ENCODE measurements at regions not wholly inside any gene's neighbourhood (a gene's known extent, or its start where the extent isn't known, plus 50 kb on each side); places are given as distances from the start of the nearest gene placed in this dataset.
A peak's percentile ranks its signal among the peaks of the same experiment; 100 is the strongest.

DNA sequence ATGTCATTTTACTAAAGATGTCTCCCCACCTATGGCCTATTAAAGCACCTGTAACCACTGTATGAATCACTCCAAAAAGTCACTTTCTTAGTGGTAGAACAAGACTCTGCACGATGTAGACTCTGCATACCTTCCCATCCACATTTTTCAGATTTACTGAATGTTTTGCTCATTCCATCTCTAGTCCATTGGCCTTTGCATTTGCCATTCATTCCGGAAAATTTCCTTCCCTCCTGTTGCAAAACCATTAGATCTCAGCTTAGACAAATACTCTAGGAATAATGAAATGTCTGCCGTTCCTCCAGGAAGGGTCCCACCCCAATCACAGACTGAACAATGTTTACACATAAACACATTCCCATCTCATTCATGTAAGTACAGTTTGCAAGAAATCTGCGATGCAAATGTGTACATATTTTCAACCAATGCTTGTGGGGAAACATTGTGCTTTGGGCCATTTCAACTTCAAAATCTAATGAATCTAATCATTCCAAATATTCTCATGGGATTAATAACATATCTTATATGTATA, 146.3 kb upstream of the XYLT1 start:
- no peak for DNase-seq (ENCODE audit: low read depth in 4 of 4, low spot score in 3 of 4)

DNA sequence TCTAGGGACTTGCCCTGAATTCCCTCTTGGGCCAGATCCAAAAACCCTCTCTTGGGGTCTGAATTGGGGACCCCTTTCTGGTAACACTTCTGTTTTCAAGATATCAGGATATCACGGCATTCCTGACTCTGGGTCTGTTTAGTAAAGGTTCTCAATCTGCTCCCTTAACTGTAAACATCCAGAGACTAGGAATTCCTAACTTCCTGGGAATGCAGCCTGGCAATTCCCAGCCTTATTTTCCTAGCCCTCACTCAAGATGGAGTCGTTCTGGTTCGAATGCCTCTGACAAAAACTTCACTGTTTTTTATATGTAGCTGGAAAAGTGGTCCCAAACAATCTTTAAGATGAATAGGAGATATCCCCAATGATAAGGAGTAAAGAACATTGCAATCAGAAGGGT, 141.6 kb upstream of the XYLT1 start:
- DNase-seq (ENCODE audit: low read depth in 4 of 4, low spot score in 3 of 4): no peak

DNA sequence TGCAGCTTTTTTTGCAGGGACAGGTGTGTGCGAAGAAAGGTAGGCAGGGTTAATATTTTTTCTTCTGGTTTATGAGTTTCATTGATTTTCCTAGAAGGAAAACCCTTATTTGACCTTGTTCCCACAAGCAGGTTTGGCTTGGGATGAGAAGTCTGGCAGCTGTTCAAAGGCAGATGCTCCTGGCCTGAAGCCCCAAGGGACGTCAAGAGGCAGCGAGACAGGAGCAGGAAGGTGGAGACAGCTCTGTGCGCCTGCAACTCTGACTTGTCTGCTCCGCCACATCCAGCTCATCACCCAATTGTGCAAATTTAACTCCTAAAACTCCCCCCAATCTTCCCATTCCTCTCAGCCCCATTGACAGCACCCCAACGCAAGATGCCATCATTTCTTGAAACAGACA, 136.8 kb upstream of the XYLT1 start:
- no peak for DNase-seq (ENCODE audit: low read depth in 4 of 4, low spot score in 3 of 4)

DNA sequence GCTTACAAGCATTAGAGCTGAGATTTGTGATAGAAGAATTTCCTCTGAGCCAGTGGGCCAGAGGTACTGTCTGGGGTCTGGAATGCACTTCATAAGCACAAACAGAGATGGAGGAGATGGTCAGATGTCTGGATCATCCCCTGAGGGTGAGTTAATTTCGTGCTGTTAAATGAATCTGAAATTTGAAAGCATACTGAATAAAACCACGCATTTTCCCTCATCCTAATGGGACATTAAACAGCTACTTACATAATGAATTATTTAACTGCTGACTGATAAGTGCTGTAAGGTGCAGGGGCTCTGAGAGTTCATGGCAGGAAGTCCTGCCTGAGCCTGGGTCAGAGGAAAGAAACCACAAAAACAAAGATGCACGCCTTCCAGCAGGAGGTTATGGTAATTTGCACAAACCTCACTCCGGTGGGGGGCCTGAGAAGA, 136.3 kb upstream of the XYLT1 start:
- no peak for DNase-seq (ENCODE audit: low read depth in 4 of 4, low spot score in 3 of 4)

DNA sequence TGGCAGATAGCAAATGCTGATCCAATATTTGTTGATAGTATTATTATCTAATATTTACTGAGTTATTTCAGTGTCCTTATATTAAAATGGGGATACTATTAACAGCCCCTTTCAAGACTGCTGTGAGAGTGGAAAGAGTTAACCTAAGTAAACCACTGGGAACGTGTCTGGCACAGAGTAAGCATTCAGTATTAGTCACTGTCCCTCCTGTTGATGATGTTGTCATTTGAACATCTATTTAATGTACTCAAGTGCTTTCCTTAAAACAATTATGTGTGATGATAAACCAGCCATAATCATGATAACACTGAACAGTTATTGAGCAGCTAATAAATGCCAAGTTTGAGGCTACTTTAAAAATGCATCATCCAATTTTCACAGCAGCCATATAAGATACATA, 135.7 kb upstream of the XYLT1 start:
- DNase-seq (ENCODE audit: low read depth in 4 of 4, low spot score in 3 of 4): no peak

DNA sequence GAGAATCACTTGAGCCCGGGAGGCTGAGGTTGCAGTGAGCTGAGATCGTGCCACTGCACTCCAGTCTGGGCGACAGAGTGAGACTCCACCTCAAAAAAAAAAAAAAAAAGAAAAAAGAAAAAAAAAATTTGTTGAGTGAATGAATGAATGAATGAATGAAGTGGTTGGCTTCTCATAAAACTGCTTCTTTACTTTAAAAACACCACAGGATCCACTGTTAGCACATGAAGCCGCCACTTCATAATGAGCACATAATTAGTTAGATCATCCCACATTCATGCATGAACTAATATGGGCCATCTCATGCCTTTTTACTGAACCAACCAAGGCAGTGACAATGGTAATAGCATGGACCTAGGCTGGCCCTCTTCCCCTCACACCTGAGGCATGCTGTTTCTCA, 135.0 kb upstream of the XYLT1 start:
- DNase-seq (ENCODE audit: low read depth in 4 of 4, low spot score in 3 of 4): no peak

DNA sequence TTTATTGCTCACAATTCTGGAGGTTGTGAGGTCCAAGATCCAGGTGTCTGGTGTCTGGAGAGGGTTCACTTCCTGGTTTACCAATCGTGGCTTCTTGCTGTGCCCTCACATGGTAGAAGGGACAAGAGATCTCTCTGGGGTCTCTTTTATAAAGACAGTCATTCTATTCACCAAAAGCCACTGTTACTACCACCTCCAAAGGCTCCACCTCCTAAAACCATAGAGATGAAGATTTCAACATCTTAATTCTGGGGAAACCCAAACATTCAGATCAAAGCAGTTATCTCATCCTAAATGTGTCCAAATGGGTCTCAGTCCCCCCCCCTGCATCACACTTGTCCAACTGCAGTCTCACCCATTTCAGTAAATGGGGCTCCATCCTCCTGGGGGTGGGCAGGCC, 132.9 kb upstream of the XYLT1 start:
- DNase-seq (ENCODE audit: low read depth in 4 of 4, low spot score in 3 of 4): no peak

DNA sequence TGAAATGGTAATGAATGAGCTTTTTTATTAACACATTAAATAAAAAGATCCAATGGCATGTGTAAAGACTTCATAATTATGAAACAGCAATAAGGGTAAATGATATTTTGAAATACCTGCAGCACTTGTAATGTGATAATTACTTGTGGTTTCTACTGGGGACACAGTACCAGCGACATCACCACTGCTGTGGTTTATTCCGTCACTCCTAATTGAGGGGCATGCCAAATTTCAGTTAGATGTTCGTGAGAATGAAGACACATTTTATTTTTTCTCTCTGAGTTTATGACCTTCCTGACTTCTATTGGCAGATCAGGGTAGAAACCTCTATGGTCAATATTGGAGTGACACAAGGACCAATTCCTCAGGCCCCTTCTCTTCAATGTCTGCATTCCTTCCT, 131.9 kb upstream of the XYLT1 start:
- no peak for DNase-seq (ENCODE audit: low read depth in 4 of 4, low spot score in 3 of 4)

DNA sequence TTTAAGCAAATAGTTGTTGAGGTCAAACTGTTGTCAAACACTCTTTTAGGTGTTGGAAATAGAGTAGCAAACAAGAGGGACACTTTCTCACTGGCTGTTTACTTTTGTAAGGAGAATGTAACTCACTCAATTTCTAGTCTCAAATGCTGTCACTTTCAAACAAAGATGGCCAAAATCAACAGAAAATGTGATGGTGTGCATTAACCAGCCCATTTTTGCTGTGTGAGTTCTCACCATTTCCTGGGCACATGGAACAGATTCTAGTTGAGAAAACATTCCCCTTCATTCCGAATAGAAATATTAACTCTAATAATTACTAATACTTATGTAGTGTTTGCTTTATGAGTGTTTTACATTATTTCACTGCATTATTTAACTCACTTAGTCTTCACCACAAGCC, 128.2 kb upstream of the XYLT1 start:
- no peak for DNase-seq (ENCODE audit: low read depth in 4 of 4, low spot score in 3 of 4)

DNA sequence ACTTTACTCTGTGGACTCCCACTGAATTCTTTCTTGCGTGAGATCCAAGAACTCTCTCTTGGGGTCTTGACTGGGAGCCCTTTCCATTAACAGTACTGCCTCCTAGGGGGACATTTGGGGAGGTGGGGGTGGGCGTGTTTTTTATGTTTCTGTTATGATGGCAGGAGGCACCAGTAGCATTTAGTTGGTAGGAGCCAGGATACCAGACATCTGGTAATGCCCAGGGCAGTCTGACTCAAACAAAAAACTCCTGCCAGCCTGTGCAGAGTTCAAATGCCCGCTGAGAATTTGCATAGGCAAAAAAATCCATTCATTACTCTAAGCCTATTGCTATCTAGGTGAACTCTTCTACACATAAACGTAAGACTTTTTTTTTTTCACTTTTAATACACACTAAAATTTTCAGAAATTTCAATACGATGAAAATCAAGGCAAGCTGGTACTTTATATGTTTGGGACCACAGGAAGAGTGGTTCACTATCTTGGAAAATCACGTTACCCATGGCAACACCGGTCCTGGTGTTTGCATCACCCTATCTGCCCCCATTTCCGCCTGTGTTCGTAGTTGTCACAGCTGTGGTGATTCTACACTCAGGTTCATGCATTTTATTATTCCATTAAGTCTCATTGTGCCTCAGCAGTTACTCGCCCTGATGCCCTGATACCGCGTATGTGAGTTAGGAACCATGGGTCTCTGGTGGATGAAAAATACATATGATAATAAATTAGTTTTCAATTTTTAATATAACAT, 121.1 kb upstream of the XYLT1 start:
- no peak for DNase-seq (ENCODE audit: low read depth in 4 of 4, low spot score in 3 of 4)

DNA sequence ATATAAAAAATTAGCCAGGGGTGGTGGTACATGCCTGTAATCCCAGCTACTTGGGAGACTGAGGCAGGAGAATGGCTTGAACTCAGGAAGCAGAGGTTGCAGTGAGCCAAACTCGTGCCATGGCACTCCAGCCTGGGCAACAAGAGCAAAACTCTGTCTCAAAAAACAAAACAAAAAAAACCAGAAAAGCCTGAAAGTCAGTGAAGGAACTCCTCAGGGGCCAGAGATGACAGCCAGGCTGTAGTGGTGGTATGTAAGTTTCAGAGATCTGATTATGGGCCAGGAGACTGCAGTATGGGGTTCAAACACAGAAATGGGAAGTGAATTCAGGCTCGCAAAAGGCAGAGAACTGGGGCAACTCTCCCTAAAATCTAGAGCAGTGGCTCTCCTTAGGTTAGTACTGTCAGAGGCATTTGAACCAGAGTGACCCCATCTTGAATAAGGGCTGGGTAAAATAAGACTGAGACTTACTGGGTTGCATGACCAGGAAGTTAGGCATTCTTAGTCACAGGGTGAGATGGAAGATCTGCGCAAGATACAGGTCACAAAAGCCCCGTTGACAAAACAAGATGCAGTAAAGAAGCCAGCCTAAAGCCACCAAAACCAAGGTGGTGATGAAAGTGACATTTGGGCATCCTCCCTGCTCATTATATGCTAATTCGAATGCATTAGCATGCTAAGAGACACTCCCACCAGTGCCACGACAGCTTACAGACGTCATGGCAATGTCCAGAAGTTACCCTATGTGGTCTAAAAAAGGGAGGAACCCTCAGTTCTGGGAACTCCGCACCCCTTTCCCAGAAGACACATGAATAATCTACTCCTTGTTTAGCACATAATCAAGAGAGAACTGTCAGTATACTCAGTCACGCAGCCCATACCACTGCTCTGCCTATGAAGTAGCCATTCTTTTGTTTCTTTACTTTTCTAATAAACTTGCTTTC, 120.2 kb upstream of the XYLT1 start:
- DNase-seq (ENCODE audit: low read depth in 4 of 4, low spot score in 3 of 4): no peak

DNA sequence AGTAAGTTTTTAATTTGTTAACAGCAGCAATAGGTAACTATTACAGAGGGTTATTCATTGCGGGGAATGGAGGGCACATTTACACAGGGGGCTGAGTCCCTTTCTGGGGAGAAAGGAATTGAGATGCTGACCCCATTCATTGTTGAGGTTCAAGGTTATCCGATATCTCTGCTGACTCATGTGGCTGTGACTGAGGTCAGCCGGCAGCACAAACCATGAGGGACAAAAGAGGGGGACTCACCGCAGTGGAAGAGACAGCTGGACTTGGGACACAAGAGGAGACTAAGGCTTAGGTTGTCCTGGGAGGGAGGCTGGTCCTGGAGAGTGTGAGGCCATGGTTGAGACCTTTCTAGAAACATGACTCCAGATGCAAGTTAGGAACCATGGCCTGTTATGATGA, 119.1 kb upstream of the XYLT1 start:
- DNase-seq (ENCODE audit: low read depth in 4 of 4, low spot score in 3 of 4): no peak

DNA sequence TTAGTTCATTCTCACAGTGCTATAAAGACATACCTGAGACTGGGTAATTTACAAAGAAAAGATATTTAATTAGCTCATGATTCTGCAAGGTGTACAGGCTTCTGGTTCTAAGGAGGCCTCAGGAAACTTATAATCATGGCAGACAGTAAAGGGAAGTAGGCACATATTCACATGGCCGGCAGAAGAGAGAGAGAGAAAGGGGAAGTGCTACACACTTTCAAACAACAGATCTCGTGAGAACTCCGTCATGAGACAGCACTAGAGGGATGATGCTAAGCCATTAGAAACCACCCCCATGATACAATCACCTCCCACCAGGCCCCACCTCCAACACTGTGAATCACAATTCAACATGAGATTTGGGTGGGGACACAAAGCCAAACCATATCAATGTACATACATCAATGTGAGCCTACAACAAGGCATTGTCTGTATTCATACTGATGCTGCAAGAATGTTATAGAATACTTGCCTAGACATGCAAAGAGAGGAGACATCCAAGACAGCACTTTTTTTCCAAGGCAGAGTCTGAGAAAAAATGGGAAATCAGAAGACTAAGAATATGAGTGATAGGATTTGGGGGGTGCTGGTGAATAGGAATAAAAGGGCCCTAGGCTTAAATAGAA, 114.8 kb upstream of the XYLT1 start:
- no peak for DNase-seq (ENCODE audit: low read depth in 4 of 4, low spot score in 3 of 4)

DNA sequence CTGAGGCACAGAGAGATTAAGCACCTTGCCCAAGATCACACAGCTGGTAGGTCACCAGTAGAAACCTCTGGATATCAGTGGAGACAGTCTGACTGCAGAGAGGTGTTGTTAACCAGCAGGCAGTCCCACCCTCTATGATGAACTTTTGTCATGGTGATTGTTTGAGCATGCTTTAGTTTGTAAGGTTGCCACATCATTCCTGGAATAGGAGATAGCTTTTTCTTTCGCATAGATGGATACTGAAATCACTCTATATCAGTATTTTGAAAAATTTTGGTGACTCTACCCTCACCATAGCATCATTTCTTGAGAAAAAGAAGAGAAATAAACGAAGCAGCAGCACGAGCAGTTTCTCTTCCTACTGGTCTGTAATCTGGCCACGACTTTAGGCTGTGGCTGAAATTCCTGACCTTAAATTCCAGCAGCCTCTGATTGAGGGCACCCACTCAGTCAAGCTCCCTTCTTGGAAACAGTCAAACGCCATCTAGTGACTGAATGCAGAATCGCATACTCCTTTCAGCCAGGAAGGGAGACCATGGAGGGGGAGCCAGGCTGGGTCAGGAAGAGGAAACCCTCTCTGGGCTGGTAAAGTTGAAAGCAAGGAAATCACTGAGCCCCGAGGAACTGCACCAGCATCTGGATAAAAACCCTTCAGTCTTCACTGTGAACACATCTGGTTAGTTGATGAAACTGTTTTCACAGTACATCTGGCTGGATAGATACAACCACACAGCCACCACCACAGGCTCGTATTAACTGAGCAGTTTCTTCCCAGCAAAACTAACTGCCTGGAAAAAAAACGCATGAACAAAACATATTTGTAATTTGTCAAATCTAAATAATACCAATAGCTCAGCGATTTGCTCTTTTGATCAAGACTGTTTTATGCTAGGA, 108.5 kb upstream of the XYLT1 start:
- DNase-seq (ENCODE audit: low read depth in 4 of 4, low spot score in 3 of 4): peak; percentile 47 to 67 (median 55)

DNA sequence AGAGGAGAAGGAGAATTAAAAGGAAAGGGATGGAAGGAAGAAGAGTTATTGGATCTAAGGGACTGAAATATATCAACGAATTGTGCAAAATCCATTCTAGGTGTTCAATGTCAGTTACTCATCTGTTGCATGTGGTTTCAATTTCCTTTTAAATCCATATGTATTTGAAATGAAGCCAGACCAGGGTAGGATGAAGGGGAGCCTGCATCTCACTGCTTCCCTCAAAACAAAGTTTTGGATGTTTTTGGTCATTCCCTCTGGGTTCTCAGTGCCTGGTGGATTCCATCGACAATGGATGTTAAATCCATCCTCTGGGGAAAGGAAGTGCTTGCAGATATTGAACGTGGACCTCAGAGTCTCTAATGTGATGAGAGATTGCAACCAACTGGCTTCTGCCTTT, 103.5 kb upstream of the XYLT1 start:
- DNase-seq (ENCODE audit: low read depth in 4 of 4, low spot score in 3 of 4): no peak

DNA sequence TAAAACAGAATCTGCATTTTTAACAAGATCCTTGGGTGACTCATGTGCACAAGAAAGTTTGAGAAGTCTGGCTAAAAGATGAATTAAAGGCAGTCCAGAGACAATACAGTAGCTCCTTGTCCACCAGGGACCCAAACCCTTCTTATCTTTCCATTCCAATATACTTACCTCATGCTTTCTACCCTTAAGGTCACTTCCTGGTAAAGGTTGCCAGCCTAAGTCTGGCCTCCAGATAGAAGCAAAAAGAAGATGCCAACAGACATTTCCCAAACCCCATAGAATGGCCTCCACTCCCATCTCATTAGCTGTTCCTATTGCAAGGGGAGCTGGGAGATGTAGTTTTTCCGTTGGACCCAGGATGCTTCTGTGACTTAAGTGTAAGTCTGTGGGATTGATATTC, 101.4 kb upstream of the XYLT1 start:
- DNase-seq (ENCODE audit: low read depth in 4 of 4, low spot score in 3 of 4): no peak

DNA sequence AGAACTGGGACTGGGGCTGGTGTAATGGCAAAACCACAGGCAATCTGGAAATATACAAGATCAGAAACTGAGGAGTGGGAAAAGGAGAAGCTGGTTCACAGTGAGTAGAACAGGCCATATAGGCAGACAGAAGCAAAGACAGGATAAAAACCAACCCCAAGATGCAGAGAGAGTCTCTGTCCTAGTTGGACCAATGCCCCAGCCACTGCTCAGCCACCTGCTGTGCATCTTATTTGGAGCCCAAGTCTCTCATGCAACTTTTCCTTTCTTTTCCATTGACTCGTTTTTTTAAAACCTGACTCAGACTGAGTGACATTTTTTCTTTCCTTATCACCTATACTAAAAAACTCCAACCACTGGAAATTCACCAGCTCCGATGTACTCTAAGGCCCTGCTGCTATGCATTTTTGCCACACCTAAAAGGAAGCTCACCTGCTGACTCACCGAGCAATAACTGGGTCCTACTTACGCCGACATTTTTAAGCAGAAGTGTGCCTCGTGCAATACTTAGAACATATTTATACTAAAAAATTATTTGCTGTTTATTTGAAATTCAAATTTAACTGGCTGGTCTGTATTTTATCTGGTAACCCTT, 100.8 kb upstream of the XYLT1 start:
- DNase-seq (ENCODE audit: low read depth in 4 of 4, low spot score in 3 of 4): no peak

DNA sequence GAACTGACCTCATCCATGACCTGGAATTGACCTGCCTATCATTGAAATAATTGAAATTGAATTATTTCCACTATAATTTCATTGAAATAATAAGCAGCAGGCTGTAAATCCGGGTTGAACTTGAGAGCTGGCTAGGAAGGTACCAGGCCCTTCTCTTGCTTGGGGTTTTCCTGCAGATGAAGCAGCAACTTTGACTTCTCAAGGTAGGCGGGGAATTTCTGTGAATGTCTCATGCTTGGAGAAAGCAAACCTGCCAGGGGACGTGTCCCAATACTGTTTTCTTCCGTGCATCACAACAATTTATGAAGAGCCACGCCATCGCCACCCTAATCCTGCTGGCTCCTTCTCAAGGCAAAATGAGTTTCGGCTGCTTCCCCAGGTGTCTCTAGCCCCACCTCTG, 97.5 kb upstream of the XYLT1 start:
- DNase-seq (ENCODE audit: low read depth in 4 of 4, low spot score in 3 of 4): no peak

DNA sequence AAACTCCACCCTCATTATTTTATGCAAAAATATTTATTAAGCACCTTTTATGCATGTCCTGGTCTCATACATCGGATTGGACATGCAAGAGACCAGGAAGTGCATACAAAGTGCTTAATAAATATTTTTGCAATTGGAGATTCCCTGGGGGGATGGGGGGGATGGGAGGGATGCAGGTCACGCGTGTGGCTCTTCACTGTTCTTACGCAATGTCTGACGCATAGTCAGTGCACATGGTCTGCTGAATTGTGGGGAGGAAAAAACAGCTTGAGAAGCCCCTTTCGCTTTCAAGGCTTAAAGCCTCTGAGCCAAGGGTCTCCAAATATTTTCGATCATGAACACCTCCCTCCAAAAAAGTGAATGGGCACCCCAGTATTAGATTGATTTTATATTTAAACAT, 96.7 kb upstream of the XYLT1 start:
- DNase-seq (ENCODE audit: low read depth in 4 of 4, low spot score in 3 of 4): no peak

Measured in right renal pelvis (tissue), 4 donors.